ENCODE measurements at regions not wholly inside any gene's neighbourhood (a gene's known extent, or its start where the extent isn't known, plus 50 kb on each side); places are given as distances from the start of the nearest gene placed in this dataset.

DNA sequence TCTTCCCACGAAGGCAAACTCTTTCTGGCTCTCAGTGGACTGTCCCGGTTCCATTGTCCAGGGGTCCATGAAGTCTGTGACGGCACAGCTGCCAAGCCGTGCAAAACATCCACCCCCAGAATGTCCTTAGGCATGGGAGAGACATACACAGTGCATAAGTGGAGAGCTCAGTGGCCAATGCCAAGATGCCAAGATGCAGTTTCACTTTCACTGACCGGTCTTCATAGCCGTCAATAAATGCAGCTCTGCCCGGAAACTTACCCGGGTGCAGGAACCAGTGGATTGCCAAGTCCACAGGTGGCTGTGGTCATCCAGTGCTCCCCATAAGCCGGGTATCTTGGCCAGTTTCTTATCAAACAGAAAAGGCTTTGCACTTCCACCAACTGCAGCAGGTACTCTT lies 162.3 kb downstream of the PTCSC3 start:
- Mint-ChIP-seq H3K27ac (no peak overlapping the region), H3K27me3 (peaks cover 9% of the 10 kb centered on the region), H3K4me1 (no peaks in the 10 kb centered on the region), H3K36me3 (no peaks in the 10 kb centered on the region), H3K9me3 (no peaks in the 10 kb centered on the region), H3K4me3 (no peak overlapping the region)
- ATAC-seq = no peak

DNA sequence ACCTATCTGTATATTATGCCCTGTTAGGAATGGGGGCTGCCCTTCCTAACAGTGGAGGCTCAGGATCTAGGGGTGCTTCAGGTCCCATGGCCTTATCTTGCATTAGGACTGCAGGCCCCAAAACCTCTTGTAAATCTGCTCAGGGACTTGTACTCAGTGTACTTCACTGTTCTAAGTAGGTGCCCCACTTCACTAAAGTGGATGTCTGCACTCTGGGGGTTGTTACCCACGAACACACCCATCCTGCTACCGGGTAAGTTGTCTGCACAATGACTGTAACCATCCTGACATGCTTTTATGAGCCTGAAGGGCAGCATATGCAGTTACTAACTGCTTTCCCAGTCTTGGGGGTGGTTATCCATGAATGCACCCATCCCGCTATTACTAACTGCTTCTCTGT lies 163.0 kb downstream of the PTCSC3 start:
- H3K4me3 Mint-ChIP-seq = no peak overlapping the region
- H3K27ac Mint-ChIP-seq = no peak overlapping the region
- no peaks in the 10 kb centered on the region for H3K4me1 Mint-ChIP-seq
- H3K27me3 Mint-ChIP-seq = peaks cover 9% of the 10 kb centered on the region
- no peaks in the 10 kb centered on the region for H3K36me3 Mint-ChIP-seq
- no peaks in the 10 kb centered on the region for H3K9me3 Mint-ChIP-seq
- ATAC-seq = no peak

- no peak overlapping the region for H3K4me3 Mint-ChIP-seq
- no peak overlapping the region for H3K27ac Mint-ChIP-seq
- H3K36me3 Mint-ChIP-seq = no peaks in the 10 kb centered on the region
- no peaks in the 10 kb centered on the region for H3K9me3 Mint-ChIP-seq
- H3K27me3 Mint-ChIP-seq = peaks cover 9% of the 10 kb centered on the region
- no peaks in the 10 kb centered on the region for H3K4me1 Mint-ChIP-seq
- ATAC-seq = no peak
Observed at GRCh38 chr14:36012621-36013020, 163.9 kb downstream of the PTCSC3 start.

DNA sequence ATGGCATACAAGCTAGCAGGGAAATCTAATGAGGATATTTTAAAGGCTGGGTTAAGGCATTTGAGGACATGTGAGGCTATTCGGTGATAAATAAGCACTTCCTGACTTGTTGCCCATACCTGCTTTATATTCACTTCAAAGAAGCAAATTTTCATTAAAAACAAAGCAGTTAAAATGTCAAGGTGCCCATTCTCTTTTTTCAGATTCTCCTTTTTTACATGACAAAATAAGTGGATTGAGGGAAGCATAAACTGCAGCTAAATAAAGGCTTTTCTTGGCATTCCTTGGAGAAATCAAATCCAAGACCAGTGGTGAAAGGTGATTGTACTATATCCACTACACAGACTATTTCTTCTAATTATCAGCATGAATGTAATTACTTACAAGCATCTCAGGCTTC lies 166.9 kb downstream of the PTCSC3 start:
- Mint-ChIP-seq H3K4me1 (no peaks in the 10 kb centered on the region), H3K27ac (no peak overlapping the region), H3K9me3 (no peaks in the 10 kb centered on the region), H3K4me3 (no peak overlapping the region), H3K36me3 (no peaks in the 10 kb centered on the region), H3K27me3 (peaks cover 2% of the 10 kb centered on the region)
- ATAC-seq = no peak

DNA sequence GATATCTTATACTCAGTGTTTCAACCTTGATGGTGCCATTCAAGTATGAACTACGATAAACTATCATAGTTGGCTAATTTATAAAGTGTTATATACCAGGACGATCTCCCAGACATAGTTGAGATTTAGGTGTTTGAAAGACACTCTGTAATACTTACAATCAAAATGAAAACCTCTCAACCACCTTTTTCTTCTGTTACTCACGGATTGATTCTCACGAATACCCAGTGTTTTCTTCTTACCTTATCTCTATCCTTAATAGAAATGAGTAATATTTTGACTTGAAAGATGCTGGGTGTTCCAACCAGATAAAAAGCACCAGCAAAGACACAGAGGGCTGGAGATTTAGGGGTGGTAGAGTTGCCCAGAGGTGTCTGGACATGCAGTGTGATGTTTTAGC lies 169.9 kb downstream of the PTCSC3 start:
- H3K36me3 Mint-ChIP-seq = no peaks in the 10 kb centered on the region
- no peak overlapping the region for H3K4me3 Mint-ChIP-seq
- H3K9me3 Mint-ChIP-seq = no peaks in the 10 kb centered on the region
- H3K27ac Mint-ChIP-seq = no peak overlapping the region
- H3K4me1 Mint-ChIP-seq = no peaks in the 10 kb centered on the region
- no peak for ATAC-seq
- H3K27me3 Mint-ChIP-seq = no peaks in the 10 kb centered on the region

GRCh38 chr14:36005670-36006069 lies 170.9 kb downstream of the PTCSC3 start:
- Mint-ChIP-seq H3K27me3 (no peaks in the 10 kb centered on the region), H3K9me3 (no peaks in the 10 kb centered on the region), H3K4me3 (no peak overlapping the region), H3K36me3 (no peaks in the 10 kb centered on the region), H3K27ac (no peak overlapping the region), H3K4me1 (no peaks in the 10 kb centered on the region)
- ATAC-seq = no peak

DNA sequence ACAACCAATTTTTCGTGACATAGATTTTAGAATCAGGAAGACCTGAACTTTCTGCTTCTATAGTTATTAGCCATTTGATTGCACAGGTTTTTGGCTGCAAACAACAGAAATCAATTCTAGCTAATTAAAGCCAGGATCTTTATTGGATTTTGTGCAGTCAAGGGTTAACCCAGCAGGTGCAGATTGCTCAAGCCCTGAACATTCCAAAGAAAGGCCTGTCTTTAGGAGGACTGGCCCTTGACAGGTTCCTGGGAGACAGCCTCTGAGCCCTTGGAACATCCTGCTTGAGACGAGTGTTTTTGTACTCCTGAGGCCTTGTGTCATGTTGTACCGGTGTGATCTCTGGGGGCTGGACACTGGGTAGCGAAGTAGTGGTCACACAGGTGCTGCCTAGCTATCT lies 174.6 kb downstream of the PTCSC3 start:
- no peaks in the 10 kb centered on the region for H3K4me1 Mint-ChIP-seq
- ATAC-seq = no peak
- no peak overlapping the region for H3K27ac Mint-ChIP-seq
- H3K9me3 Mint-ChIP-seq = no peaks in the 10 kb centered on the region
- H3K4me3 Mint-ChIP-seq = no peak overlapping the region
- peaks cover 8% of the 10 kb centered on the region for H3K27me3 Mint-ChIP-seq
- H3K36me3 Mint-ChIP-seq = no peaks in the 10 kb centered on the region

DNA sequence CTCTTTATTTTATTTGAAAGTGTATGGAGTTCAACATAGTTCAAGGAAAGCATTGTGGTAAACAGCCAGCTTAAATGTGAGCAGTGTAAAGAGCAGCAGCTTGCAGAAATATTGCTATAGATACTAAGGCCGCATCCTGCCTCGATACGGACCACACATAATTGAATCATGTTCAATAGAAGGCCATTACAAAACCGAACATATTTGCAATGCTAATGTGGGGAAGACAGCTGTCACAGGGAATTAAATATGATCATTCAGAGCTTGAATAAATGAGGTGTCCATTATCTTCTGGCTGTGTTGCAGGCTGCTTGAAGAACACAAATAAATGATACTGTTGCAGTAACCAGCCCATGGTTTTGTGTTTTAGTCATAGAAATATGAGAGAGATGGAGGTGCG lies 173.2 kb downstream of the BRMS1L start:
- Mint-ChIP-seq H3K4me3 (no peak overlapping the region), H3K36me3 (no peaks in the 10 kb centered on the region), H3K9me3 (no peaks in the 10 kb centered on the region), H3K4me1 (no peaks in the 10 kb centered on the region), H3K27me3 (peaks cover 8% of the 10 kb centered on the region), H3K27ac (no peak overlapping the region)
- ATAC-seq = no peak

DNA sequence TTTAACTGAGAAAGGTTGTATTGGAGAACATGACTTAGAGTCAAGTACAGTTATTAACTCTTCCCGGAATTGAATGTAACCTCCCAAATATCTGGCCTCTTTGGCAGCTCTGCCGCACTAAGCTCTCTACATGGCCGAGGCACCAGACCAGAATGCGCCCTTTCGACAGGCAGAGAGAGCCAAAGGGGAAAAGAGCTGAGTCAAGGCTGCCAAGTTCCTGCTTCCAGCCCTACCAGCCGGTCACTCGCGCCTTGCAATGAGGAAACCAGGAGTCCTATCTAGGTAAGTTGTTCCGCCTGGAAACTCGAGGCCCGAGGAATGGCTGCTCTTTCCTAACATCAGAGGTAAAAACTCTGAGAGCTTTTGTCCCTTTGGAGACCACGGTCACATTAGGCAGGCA lies 172.2 kb downstream of the BRMS1L start:
- Mint-ChIP-seq H3K36me3 (no peaks in the 10 kb centered on the region), H3K27ac (no peak overlapping the region), H3K27me3 (peaks cover 8% of the 10 kb centered on the region), H3K4me1 (no peaks in the 10 kb centered on the region), H3K4me3 (no peak overlapping the region), H3K9me3 (no peaks in the 10 kb centered on the region)
- no peak for ATAC-seq

DNA sequence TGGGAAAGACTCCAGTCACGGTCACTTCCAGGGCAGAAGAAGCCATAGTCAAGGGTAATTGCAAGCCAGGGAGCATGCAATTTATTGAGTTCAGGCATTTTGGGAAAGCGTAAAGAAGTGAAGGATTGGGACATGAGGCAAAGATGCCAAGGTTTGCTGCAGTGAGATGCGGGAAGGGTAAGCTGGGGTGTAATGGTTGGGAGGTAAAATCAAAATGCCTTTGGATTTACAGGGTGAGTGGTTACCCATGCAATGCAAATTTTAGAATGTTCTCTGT lies 167.5 kb downstream of the BRMS1L start:
- Mint-ChIP-seq H3K27me3 (peaks cover 17% of the 10 kb centered on the region), H3K4me1 (no peaks in the 10 kb centered on the region), H3K4me3 (no peak overlapping the region), H3K27ac (no peak overlapping the region), H3K9me3 (peaks cover 3% of the 10 kb centered on the region), H3K36me3 (no peaks in the 10 kb centered on the region)
- ATAC-seq = no peak

- no peaks in the 10 kb centered on the region for H3K4me1 Mint-ChIP-seq
- H3K27ac Mint-ChIP-seq = no peak overlapping the region
- H3K4me3 Mint-ChIP-seq = no peak overlapping the region
- H3K9me3 Mint-ChIP-seq = peaks cover 3% of the 10 kb centered on the region
- peaks cover 14% of the 10 kb centered on the region for H3K27me3 Mint-ChIP-seq
- no peak for ATAC-seq
- H3K36me3 Mint-ChIP-seq = no peaks in the 10 kb centered on the region
Observed at GRCh38 chr14:35992816-35993683, 166.9 kb downstream of the BRMS1L start.

- no peak for ATAC-seq
- no peaks in the 10 kb centered on the region for H3K36me3 Mint-ChIP-seq
- H3K4me1 Mint-ChIP-seq = no peaks in the 10 kb centered on the region
- no peak overlapping the region for H3K27ac Mint-ChIP-seq
- H3K4me3 Mint-ChIP-seq = no peak overlapping the region
- peaks cover 3% of the 10 kb centered on the region for H3K9me3 Mint-ChIP-seq
- H3K27me3 Mint-ChIP-seq = peaks cover 14% of the 10 kb centered on the region
Observed at GRCh38 chr14:35991356-35991755, 165.2 kb downstream of the BRMS1L start.

DNA sequence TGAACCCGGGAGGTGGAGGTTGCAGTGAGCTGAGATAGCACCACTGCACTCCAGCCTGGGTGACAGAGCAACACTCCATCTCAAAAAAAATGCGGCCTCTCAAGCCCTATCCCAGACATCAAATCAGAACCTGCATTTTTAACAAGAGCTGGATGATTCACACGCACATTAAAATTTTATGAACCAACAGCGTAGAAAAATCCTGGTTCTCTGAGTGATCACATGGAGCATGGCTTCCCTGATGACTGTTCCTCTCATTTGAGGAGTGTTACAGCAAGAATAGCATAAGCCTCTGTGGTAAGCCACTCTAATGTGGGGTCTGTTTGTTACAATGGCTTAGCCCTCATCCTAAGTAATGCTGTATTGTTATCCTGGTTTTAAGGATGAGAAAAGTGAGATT lies 163.6 kb downstream of the BRMS1L start:
- Mint-ChIP-seq H3K4me3 (no peak overlapping the region), H3K27ac (no peak overlapping the region), H3K9me3 (peaks cover 3% of the 10 kb centered on the region)

GRCh38 chr14:35988972-35989690 lies 163.0 kb downstream of the BRMS1L start:
- Mint-ChIP-seq H3K9me3 (peaks cover 3% of the 10 kb centered on the region), H3K4me1 (peaks cover 5% of the 10 kb centered on the region), H3K36me3 (no peaks in the 10 kb centered on the region), H3K4me3 (no peak overlapping the region), H3K27ac (no peak overlapping the region), H3K27me3 (peaks cover 14% of the 10 kb centered on the region)
- no peak for ATAC-seq

More for the DNA sequence above, 163.6 kb downstream of the BRMS1L start:
- H3K27me3 Mint-ChIP-seq = peaks cover 14% of the 10 kb centered on the region
- H3K4me1 Mint-ChIP-seq = peaks cover 5% of the 10 kb centered on the region
- no peak for ATAC-seq
- H3K36me3 Mint-ChIP-seq = no peaks in the 10 kb centered on the region

DNA sequence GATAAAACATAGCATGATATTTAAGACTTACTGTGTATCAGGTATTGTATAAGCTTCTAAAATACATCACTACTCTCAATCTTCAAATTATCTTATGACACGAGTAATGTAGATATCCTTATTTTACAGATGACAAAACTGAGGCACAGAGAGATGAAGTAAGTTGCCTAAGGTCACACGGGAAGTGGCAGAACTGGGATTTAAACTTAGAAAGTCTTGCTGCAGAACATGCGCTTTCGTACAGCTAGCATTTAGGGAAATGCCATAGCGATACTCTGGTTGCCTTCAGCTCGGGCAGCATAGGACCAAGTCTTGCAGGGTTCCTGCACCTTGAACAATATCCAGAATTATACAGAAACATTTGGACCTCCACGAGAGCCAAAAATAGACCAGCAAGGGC lies 162.4 kb downstream of the BRMS1L start:
- no peak for ATAC-seq
- Mint-ChIP-seq H3K36me3 (no peaks in the 10 kb centered on the region), H3K4me1 (peaks cover 5% of the 10 kb centered on the region), H3K27me3 (peaks cover 14% of the 10 kb centered on the region), H3K9me3 (peaks cover 3% of the 10 kb centered on the region), H3K27ac (no peak overlapping the region), H3K4me3 (no peak overlapping the region)

DNA sequence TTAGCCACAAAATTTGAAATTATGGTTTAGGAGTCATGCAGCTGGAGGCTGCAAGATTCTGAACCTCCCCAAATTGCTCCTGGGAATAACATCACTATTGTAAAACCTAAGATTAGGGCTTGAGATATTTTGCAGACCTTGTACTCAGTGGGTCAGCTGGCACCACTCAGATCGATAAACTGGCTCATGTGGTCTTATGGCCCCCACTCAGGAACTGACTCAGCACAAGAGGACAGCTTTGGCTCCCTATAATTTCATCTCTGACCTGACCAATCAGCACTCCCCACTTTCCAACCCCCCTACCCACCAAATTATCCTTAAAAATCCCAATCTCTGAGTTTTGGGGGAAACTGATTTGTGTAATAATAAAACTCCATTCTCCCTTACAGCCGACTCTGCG lies 161.6 kb downstream of the BRMS1L start:
- ATAC-seq = no peak
- Mint-ChIP-seq H3K27ac (no peak overlapping the region), H3K9me3 (peaks cover 3% of the 10 kb centered on the region), H3K4me1 (peaks cover 5% of the 10 kb centered on the region), H3K27me3 (peaks cover 14% of the 10 kb centered on the region), H3K36me3 (no peaks in the 10 kb centered on the region), H3K4me3 (no peak overlapping the region)

Data from stimulated activated memory B cell treated with anti-CD40 and anti-IgM and Interleukin-4, amounts not matched to agents 10 μg/mL and 1 μg/mL and 100 μg/mL, for 72 hours (primary cell).